HG03045 (cell line): ENCODE measurements at regions not wholly inside any gene's neighbourhood (a gene's known extent, or its start where the extent isn't known, plus 50 kb on each side); places are given as distances from the start of the nearest gene placed in this dataset.
"Not testable (repeated sequence)": the region's sequence is repeated elsewhere in the genome, so short reads cannot be mapped to it uniquely, and the experiment has no call there.

Experiments used
- ATAC-seq: cut with Tn5 transposase; IDR thresholded peaks from one replicate; pipeline ENCODE4 v1.9.1; 2021; ENCODE audit warnings: mild to moderate bottlenecking, moderate library complexity; ENCODE audit not compliant: unreplicated experiment

- ATAC-seq = not testable (repeated sequence)
These were observed 118.5 kb upstream of the RADX start for GRCh38 chrX:106493210-106493816.

GRCh38 chrX:106499473-106499872 lies 112.3 kb upstream of the RADX start:
- no peak for ATAC-seq

GRCh38 chrX:106510713-106511403 lies 100.9 kb upstream of the RADX start:
- no peak for ATAC-seq
